GM19023 (cell line): ENCODE measurements at regions not wholly inside any gene's neighbourhood (a gene's known extent, or its start where the extent isn't known, plus 50 kb on each side); places are given as distances from the start of the nearest gene placed in this dataset.
"Not testable (repeated sequence)": the region's sequence is repeated elsewhere in the genome, so short reads cannot be mapped to it uniquely, and the experiment has no call there.

Experiments
- ATAC-seq: cut with Tn5 transposase; IDR thresholded peaks from one replicate; pipeline ENCODE4 v1.9.1; 2021; ENCODE audit warnings: mild to moderate bottlenecking, moderate library complexity; ENCODE audit not compliant: unreplicated experiment

GRCh38 chr4:130043732-130044160 is 947.8 kb downstream of the C4orf33 start:
- ATAC-seq = peak; percentile 68

- no peak for ATAC-seq
Observed at GRCh38 chr4:130044788-130045531, 949.0 kb downstream of the C4orf33 start.

DNA sequence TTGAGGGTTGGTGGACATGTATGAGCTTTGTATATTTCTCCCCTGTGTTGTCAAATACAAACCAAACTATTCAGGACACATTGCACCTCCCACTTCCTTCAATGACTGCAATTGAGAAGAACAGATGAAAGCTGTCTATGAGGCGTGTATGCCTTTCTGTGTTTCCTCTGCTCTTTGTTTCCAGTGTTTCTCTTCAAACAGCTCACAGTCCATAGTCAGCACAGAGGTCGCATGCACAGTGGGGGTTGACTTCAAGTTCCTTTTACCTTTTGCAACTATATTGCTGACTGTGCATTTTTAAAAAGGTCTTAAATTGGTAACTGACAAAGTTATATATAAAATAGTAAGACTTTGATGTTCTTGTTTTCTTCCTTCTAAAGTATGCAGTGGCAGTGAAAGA is 957.8 kb downstream of the C4orf33 start:
- ATAC-seq = no peak

DNA sequence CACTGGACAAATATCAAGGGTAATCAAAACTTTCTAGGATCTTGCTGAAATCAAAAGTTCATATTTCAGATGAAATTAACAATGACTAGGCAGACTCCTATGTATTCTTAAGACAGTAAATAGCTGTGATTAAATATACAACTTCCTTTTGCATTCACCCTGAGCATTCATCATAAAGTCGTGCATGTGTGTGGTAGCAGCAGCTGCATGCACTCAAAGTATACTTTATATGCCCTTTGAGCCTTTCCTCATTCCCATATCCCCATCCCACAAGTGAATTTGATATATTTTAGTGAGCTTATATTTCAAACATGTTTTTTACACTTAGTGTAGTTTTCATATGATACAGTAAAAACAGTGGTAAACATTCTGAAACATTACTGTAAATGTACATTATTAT is 959.0 kb downstream of the C4orf33 start:
- no peak for ATAC-seq

- ATAC-seq = no peak
Observed at GRCh38 chr4:130056286-130056685, 960.3 kb downstream of the C4orf33 start.

DNA sequence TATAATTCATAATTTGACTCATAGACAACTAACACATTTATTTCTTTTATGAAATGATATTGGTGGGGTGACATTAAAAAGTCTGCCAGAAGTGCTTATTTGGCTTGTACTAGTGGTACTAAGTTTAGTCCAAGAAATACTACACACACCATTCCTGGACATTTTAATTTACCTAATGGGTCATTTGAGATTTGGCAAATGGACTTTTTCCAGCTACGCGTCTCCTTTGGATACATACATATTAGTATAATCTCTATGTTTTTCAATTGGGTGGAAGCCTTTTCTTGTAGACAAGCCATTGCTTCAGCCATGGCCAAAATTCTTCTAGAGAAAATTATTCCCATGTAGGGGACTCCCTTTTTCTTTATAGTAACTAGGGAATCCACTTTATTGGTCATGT is 968.5 kb downstream of the C4orf33 start:
- no peak for ATAC-seq

DNA sequence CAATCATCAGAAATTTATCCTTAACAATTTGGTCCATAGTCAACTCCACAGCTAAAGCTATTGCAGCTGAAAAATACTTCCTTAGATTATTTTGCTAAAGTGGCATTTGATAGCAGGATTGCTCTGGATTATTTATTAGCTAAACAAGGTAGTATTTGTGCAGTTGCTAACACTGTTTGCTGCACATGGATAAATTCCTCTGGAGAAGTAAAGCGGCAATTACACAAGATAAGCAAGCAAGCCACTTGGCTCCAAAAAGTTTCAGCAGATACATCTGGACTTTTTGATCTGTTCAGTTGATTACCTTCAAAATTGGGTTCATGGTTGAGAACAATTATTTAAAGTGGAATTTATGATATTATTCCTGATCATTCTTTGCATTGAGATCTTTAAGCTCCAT is 971.5 kb downstream of the C4orf33 start:
- ATAC-seq = no peak

DNA sequence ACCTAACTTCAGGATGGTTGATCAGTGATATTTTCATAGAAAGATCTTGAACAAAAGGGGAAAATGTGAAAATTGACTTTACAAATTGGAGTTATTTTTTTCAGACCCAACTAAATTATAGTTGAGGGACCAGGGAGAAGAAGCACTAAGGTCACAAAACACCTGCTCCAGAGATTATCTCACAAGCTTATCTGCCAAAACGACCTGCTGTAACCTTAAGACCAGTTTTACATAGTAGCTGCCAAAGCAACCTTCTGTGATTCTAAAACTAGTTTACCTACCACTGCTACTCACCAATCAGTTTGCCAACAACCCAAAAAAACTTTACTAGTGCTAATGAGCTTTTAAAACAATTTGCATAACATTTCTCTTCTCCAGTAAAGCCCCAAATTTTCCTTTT is 972.1 kb downstream of the C4orf33 start:
- no peak for ATAC-seq

GRCh38 chr4:130071746-130072145 is 975.8 kb downstream of the C4orf33 start:
- ATAC-seq = no peak

- no peak for ATAC-seq
Observed at GRCh38 chr4:130073145-130073790, 977.3 kb downstream of the C4orf33 start.

DNA sequence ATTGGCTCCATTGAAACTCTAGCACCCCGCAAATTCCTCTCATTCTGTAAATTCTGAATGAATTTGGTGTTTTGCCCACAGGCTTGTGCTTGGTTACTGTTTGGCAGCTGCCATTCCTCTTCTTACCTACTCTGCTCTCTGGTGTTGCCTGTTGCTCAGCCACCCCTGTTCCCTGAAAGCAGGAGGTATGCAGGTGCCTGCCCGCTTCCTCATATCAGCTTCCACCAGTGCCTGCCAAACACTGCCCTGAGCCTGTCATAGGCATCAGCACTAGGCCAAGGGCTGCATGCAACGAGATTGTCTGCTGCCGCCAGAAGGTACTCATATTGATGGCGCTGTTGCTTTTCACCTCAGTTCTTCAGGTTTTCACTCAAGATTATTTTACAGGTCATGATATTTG is 978.1 kb downstream of the C4orf33 start:
- ATAC-seq = no peak

DNA sequence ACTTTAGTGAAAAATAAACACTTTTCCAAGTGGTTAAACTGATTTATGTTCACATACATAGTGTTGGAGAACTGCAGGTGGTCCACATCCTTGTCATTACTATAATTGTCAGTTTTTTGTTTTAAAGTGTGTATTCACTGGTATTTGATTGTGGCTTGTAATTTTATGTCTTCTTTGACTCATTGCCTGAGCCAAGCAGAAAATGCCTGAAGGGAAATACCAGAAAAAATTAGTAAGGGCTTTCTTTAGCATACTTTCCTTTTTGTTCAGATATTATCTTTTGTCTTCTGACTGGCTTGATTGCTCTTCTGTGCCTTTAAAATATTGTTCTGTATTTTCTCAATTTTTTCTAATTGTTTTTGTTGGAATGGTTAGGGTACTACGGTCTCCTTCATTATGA is 981.3 kb downstream of the C4orf33 start:
- ATAC-seq = no peak

GRCh38 chr4:130079027-130079426 is 983.1 kb downstream of the C4orf33 start:
- ATAC-seq = not testable (repeated sequence)

DNA sequence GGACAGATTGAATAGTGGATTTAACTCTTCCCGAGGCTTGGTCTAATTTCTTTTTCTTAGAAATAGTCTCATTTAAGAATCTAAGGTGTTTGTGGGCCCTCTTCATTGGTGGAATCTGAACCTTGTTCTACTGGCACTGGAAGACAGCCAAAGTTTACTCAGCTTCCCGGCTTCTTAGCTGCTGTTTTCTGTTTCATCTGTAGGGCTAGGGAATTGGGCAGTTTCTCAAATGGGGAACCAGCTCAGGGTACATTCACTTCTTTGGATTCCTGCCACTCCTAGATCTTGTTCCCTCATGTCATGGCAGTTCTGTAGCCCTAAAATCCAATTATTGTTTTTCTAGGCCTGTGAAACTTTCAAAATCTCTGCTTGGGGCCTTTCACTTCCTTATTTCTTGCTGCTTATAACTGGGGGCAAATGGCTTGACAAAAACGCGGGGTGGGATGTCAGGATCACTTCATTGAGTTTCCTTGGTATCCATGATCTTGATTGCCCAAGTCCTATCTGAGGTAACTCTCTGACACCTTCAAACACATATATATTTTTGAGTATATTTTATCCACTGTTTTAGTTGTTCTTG is 985.0 kb downstream of the C4orf33 start:
- ATAC-seq = no peak

DNA sequence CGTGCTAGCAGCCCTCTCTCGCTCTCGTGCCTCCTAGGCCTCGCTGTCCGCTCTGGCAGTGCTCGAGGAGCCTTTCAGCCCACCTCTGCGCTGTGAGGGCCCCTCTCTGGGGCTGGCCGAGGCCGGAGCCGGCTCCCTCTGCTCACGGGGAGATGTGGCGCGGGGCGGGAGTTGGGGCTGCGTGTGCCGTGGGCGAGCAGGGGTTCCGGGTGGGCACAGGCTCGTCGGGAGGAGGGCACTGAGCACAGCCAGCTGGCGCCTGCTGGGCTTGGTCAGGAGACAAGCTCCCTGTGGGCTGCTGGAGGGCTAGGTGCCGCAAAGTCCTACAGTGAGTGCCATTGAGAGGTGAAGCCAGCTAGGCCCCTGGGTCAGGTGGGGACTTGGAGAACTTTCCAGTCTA is 994.5 kb downstream of the C4orf33 start:
- ATAC-seq = no peak

- no peak for ATAC-seq
Observed at GRCh38 chr4:130092187-130093015, 996.4 kb downstream of the C4orf33 start.

DNA sequence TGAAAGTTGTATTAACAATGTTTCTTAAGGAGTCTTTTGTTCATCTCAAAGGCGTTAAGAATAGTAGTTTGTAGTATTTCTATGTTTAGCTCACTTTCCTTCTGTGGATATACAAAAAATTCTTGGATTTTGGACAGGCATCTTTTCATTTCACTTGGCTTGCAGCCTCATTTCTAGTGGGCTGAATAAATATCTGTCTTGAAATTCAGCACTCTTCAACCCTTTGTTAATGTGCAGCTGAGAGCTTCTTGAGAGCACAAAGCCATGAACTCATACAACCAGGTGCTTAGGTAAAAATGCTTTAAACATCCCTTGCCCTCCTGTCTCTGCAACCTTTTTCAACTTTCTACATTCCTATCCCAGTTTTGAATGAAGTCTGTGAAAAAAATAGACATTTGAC is 1003.2 kb downstream of the C4orf33 start:
- ATAC-seq = no peak

DNA sequence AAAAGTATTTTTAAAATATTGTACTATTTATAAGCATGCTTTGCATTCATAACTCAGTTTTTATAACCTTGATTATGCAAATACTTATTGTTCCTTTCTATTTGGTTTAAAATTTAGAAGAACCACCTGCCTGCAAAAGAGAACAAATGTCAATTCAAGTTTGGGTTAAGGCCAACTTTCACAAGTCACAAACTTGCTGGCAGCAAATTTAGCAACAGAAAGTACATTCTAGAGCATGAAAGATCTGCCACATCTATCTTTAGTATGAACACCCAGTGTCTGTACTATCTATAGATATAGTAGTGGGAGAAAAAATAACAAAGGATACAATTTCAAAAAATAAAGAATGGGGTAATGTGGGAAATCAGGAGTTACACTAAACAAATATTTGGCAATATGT is 1014.2 kb downstream of the C4orf33 start:
- ATAC-seq = peak; percentile 67

DNA sequence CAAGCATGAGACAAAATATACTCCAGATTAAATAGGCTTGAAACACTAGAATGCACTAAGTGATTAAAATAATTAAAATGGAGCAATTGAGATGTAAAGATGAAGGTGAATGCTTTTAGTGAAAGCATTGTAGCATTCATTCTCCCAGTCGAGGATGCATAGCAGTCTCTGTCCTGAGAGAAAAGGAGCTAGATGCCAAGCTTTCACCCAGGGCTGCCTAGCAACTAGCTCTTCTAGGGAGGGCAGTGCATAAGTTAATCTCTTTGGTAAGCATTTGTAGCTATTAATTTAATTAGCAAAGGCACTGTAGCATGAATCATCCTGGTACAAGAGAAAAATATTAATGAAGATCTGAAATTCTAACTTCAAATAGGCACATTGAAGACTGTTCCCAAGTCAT is 1014.8 kb downstream of the C4orf33 start:
- no peak for ATAC-seq

- no peak for ATAC-seq
Observed at GRCh38 chr4:130124066-130124465, 1028.1 kb downstream of the C4orf33 start.

DNA sequence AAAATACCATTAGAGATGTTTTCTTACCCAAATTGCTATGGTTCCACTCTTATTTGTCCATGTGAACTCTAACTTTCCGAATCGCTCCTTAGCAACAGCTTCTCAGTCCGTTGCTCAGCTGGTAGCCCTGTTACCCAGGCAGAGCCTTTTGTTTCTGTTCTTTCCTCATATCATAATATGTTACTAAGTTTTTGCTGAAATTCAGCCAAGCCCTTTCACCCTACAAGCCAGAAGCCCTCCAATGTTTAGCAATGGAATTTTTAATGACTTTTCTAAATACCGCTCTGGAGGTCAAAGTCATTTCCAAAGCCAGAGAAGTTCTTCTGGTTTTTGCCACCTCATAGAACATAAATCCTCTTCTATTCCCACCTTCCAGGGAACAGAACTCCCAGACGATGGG is 1029.5 kb downstream of the C4orf33 start:
- ATAC-seq = no peak
